ENCODE measurements at regions not wholly inside any gene's neighbourhood (a gene's known extent, or its start where the extent isn't known, plus 50 kb on each side); places are given as distances from the start of the nearest gene placed in this dataset.

- POLR2A ChIA-PET = no interaction called here
- Histone ChIP-seq H3K4me3 (ENCODE audit: low read depth, low read length) (no peak overlapping the region), H3K27me3 (ENCODE audit: control insufficient read depth, insufficient read depth, low read length) (no peaks in the 10 kb centered on the region), H3K27ac (ENCODE audit: low read depth, low read length) (no peak overlapping the region), H3K9me3 (ENCODE audit: control insufficient read depth, insufficient read depth, low read length) (no peaks in the 10 kb centered on the region)
- no peak for DNase-seq (ENCODE audit: low read depth, low spot score)
- CTCF ChIA-PET = interaction anchor here (1.4 kb wide), 1 partner anchor 43 kb away, joined by 4 read pairs; no protein-coding TSS in a partner anchor
- TF ChIP-seq CTCF (IDR thresholded peaks at IDR 0.05; ENCODE audit: low read depth, low read length) = no peak
Measured at GRCh38 chr6:151722342-151722741, 85.1 kb upstream of the ESR1 start.

GRCh38 chr6:151723152-151723551 lies 84.3 kb upstream of the ESR1 start:
- ChIA-PET CTCF (interaction anchor here (1.4 kb wide), 1 partner anchor 42 kb away, joined by 4 read pairs; no protein-coding TSS in a partner anchor), POLR2A (no interaction called here)
- TF ChIP-seq CTCF (IDR thresholded peaks at IDR 0.05; ENCODE audit: low read depth, low read length) = no peak
- no peak for DNase-seq (ENCODE audit: low read depth, low spot score)
- Histone ChIP-seq H3K9me3 (ENCODE audit: control insufficient read depth, insufficient read depth, low read length) (no peaks in the 10 kb centered on the region), H3K27me3 (ENCODE audit: control insufficient read depth, insufficient read depth, low read length) (no peaks in the 10 kb centered on the region), H3K4me3 (ENCODE audit: low read depth, low read length) (no peak overlapping the region), H3K27ac (ENCODE audit: low read depth, low read length) (no peak overlapping the region)

GRCh38 chr6:151729829-151730495 lies 77.5 kb upstream of the ESR1 start:
- ChIA-PET CTCF (no interaction called here), POLR2A (no interaction called here)
- no peak for TF ChIP-seq CTCF (IDR thresholded peaks at IDR 0.05; ENCODE audit: low read depth, low read length)
- no peak overlapping the region for H3K4me3 ChIP-seq (ENCODE audit: low read depth, low read length)
- H3K27me3 ChIP-seq (ENCODE audit: control insufficient read depth, insufficient read depth, low read length) = no peaks in the 10 kb centered on the region
- H3K27ac ChIP-seq (ENCODE audit: low read depth, low read length) = no peak overlapping the region
- no peaks in the 10 kb centered on the region for H3K9me3 ChIP-seq (ENCODE audit: control insufficient read depth, insufficient read depth, low read length)
- no peak for DNase-seq (ENCODE audit: low read depth, low spot score)

- CTCF ChIA-PET = no interaction called here
Measured at GRCh38 chr6:151730496-151730870, 77.0 kb upstream of the ESR1 start.

GRCh38 chr6:151731313-151731712 lies 76.2 kb upstream of the ESR1 start:
- CTCF ChIA-PET = no interaction called here
- POLR2A ChIA-PET = no interaction called here

More at GRCh38 chr6:151730496-151730870, 77.0 kb upstream of the ESR1 start:
- no peaks in the 10 kb centered on the region for H3K27me3 ChIP-seq (ENCODE audit: control insufficient read depth, insufficient read depth, low read length)
- H3K27ac ChIP-seq (ENCODE audit: low read depth, low read length) = no peak overlapping the region
- DNase-seq (ENCODE audit: low read depth, low spot score) = no peak
- H3K9me3 ChIP-seq (ENCODE audit: control insufficient read depth, insufficient read depth, low read length) = no peaks in the 10 kb centered on the region
- no peak for TF ChIP-seq CTCF (IDR thresholded peaks at IDR 0.05; ENCODE audit: low read depth, low read length)
- POLR2A ChIA-PET = no interaction called here
- no peak overlapping the region for H3K4me3 ChIP-seq (ENCODE audit: low read depth, low read length)

More at GRCh38 chr6:151731313-151731712, 76.2 kb upstream of the ESR1 start:
- H3K9me3 ChIP-seq (ENCODE audit: control insufficient read depth, insufficient read depth, low read length) = no peaks in the 10 kb centered on the region
- no peak overlapping the region for H3K27ac ChIP-seq (ENCODE audit: low read depth, low read length)
- no peaks in the 10 kb centered on the region for H3K27me3 ChIP-seq (ENCODE audit: control insufficient read depth, insufficient read depth, low read length)
- DNase-seq (ENCODE audit: low read depth, low spot score) = no peak
- no peak for TF ChIP-seq CTCF (IDR thresholded peaks at IDR 0.05; ENCODE audit: low read depth, low read length)
- no peak overlapping the region for H3K4me3 ChIP-seq (ENCODE audit: low read depth, low read length)

Data from AG04450 (cell line).